Body of pancreas (tissue), 4 donors: ENCODE measurements at regions not wholly inside any gene's neighbourhood (a gene's known extent, or its start where the extent isn't known, plus 50 kb on each side); places are given as distances from the start of the nearest gene placed in this dataset.

Experiments used
- POLR2A ChIP-seq, 3 donors: fragments of 450-650 bp; IDR thresholded peaks; one replicate each; pipeline ENCODE4 v1.6.1; 2016; ENCODE audit warnings: antibody characterized with exemption in 3 of 3, mild to moderate bottlenecking in 2 of 3
- TF ChIP-seq, protein P1 (sequence below), 7 experiments: fragments of 450-650 bp in 4 of 7; fragments of 200-600 bp in 3 of 7; sonication (generic) in 3 of 7; IDR thresholded peaks; one replicate each; pipeline ENCODE4 v1.5.1; 2016 to 2019; ENCODE audit warnings: antibody characterized with exemption in 7 of 7

DNA sequence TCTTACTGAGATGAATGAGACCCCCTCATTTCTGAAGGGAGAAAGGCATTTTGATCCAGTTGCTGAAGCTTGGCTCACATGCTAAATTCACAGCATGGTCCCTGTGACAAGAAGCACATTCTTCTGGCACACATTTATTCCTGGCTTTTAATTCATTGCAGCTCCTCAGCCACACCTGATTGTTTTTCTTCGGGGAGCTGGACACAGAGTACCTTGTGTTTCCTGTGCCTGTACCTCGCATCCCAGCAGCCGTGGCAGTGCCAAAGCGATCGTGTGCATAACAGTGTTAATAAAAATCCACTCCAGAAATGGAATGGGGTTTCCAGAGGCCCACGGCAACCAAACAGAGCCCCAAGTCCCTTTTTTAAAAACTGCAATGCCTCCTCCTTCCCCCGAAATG, 615.3 kb upstream of the MGMT start:
- TF ChIP-seq, protein P1, sequence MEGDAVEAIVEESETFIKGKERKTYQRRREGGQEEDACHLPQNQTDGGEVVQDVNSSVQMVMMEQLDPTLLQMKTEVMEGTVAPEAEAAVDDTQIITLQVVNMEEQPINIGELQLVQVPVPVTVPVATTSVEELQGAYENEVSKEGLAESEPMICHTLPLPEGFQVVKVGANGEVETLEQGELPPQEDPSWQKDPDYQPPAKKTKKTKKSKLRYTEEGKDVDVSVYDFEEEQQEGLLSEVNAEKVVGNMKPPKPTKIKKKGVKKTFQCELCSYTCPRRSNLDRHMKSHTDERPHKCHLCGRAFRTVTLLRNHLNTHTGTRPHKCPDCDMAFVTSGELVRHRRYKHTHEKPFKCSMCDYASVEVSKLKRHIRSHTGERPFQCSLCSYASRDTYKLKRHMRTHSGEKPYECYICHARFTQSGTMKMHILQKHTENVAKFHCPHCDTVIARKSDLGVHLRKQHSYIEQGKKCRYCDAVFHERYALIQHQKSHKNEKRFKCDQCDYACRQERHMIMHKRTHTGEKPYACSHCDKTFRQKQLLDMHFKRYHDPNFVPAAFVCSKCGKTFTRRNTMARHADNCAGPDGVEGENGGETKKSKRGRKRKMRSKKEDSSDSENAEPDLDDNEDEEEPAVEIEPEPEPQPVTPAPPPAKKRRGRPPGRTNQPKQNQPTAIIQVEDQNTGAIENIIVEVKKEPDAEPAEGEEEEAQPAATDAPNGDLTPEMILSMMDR (IDR thresholded peaks at IDR 0.05), result no peak
- no peak for TF ChIP-seq POLR2A (IDR thresholded peaks at IDR 0.05)
